ENCODE measurements at regions not wholly inside any gene's neighbourhood (a gene's known extent, or its start where the extent isn't known, plus 50 kb on each side); places are given as distances from the start of the nearest gene placed in this dataset.

GRCh38 chr10:108260383-108260906 is 1095.9 kb upstream of the SORCS1 start:
- no peak for DNase-seq

- DNase-seq = no peak
These were observed 1089.6 kb upstream of the SORCS1 start for GRCh38 chr10:108254089-108254488.

- DNase-seq = no peak
These were observed 1088.3 kb upstream of the SORCS1 start for GRCh38 chr10:108252771-108253170.

- no peak for DNase-seq
These were observed 1086.6 kb upstream of the SORCS1 start for GRCh38 chr10:108250936-108251620.

GRCh38 chr10:108249940-108250339 is 1085.4 kb upstream of the SORCS1 start:
- DNase-seq = no peak

- DNase-seq = no peak
These were observed 1080.1 kb upstream of the SORCS1 start for GRCh38 chr10:108244443-108245228.

GRCh38 chr10:108241166-108241565 is 1076.7 kb upstream of the SORCS1 start:
- no peak for DNase-seq

GRCh38 chr10:108238261-108238660 is 1073.8 kb upstream of the SORCS1 start:
- no peak for DNase-seq

GRCh38 chr10:108230478-108231170 is 1066.1 kb upstream of the SORCS1 start:
- DNase-seq = no peak

GRCh38 chr10:108208732-108209131 is 1044.2 kb upstream of the SORCS1 start:
- DNase-seq = no peak

GRCh38 chr10:108208038-108208437 is 1043.5 kb upstream of the SORCS1 start:
- no peak for DNase-seq

- DNase-seq = no peak
These were observed 1040.2 kb upstream of the SORCS1 start for GRCh38 chr10:108204528-108205305.

- no peak for DNase-seq
These were observed 1039.5 kb upstream of the SORCS1 start for GRCh38 chr10:108203905-108204527.

GRCh38 chr10:108187408-108188012 is 1023.0 kb upstream of the SORCS1 start:
- no peak for DNase-seq

GRCh38 chr10:108184114-108184513 is 1019.6 kb upstream of the SORCS1 start:
- no peak for DNase-seq

GRCh38 chr10:108180878-108181277 is 1016.4 kb upstream of the SORCS1 start:
- no peak for DNase-seq

- DNase-seq = no peak
These were observed 1005.3 kb upstream of the SORCS1 start for GRCh38 chr10:108169846-108170245.

GRCh38 chr10:108167766-108168165 is 1003.3 kb upstream of the SORCS1 start:
- no peak for DNase-seq

GRCh38 chr10:108166401-108166800 is 1001.9 kb upstream of the SORCS1 start:
- DNase-seq = no peak

- no peak for DNase-seq
These were observed 982.8 kb upstream of the SORCS1 start for GRCh38 chr10:108147346-108147745.

- no peak for DNase-seq
These were observed 976.6 kb upstream of the SORCS1 start for GRCh38 chr10:108141064-108141463.

- no peak for DNase-seq
These were observed 967.8 kb upstream of the SORCS1 start for GRCh38 chr10:108132303-108132702.
